ENCODE measurements at regions not wholly inside any gene's neighbourhood (a gene's known extent, or its start where the extent isn't known, plus 50 kb on each side); places are given as distances from the start of the nearest gene placed in this dataset.

DNA sequence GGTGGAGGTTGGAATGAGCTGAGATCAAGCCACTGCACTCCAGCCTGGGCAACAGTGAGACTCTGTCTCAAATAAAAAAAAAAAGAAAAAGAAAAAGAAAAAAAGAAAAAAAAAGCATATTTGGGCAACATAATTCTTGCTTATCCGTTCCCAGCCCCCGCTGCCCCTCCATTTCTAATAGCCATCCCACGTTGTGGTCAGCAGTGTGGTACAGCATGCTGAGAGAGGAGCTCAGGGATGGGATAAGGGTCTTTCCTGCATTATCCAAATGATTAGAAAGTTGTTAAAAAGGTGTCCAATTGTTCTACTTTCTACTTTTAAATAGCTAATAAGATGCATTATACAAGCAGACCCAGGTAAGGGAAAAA is 104.9 kb upstream of the ZNF92 start (continued):
- TF ChIP-seq, protein P1, sequence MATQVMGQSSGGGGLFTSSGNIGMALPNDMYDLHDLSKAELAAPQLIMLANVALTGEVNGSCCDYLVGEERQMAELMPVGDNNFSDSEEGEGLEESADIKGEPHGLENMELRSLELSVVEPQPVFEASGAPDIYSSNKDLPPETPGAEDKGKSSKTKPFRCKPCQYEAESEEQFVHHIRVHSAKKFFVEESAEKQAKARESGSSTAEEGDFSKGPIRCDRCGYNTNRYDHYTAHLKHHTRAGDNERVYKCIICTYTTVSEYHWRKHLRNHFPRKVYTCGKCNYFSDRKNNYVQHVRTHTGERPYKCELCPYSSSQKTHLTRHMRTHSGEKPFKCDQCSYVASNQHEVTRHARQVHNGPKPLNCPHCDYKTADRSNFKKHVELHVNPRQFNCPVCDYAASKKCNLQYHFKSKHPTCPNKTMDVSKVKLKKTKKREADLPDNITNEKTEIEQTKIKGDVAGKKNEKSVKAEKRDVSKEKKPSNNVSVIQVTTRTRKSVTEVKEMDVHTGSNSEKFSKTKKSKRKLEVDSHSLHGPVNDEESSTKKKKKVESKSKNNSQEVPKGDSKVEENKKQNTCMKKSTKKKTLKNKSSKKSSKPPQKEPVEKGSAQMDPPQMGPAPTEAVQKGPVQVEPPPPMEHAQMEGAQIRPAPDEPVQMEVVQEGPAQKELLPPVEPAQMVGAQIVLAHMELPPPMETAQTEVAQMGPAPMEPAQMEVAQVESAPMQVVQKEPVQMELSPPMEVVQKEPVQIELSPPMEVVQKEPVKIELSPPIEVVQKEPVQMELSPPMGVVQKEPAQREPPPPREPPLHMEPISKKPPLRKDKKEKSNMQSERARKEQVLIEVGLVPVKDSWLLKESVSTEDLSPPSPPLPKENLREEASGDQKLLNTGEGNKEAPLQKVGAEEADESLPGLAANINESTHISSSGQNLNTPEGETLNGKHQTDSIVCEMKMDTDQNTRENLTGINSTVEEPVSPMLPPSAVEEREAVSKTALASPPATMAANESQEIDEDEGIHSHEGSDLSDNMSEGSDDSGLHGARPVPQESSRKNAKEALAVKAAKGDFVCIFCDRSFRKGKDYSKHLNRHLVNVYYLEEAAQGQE (IDR thresholded peaks at IDR 0.05; ENCODE audit: unreplicated experiment), result no peak
- no peak for TF ChIP-seq JUNB (IDR thresholded peaks at IDR 0.05; ENCODE audit: unreplicated experiment)
- TF ChIP-seq, protein P2, sequence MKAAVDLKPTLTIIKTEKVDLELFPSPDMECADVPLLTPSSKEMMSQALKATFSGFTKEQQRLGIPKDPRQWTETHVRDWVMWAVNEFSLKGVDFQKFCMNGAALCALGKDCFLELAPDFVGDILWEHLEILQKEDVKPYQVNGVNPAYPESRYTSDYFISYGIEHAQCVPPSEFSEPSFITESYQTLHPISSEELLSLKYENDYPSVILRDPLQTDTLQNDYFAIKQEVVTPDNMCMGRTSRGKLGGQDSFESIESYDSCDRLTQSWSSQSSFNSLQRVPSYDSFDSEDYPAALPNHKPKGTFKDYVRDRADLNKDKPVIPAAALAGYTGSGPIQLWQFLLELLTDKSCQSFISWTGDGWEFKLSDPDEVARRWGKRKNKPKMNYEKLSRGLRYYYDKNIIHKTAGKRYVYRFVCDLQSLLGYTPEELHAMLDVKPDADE (IDR thresholded peaks at IDR 0.05), result no peak
- TF ChIP-seq, protein P3, sequence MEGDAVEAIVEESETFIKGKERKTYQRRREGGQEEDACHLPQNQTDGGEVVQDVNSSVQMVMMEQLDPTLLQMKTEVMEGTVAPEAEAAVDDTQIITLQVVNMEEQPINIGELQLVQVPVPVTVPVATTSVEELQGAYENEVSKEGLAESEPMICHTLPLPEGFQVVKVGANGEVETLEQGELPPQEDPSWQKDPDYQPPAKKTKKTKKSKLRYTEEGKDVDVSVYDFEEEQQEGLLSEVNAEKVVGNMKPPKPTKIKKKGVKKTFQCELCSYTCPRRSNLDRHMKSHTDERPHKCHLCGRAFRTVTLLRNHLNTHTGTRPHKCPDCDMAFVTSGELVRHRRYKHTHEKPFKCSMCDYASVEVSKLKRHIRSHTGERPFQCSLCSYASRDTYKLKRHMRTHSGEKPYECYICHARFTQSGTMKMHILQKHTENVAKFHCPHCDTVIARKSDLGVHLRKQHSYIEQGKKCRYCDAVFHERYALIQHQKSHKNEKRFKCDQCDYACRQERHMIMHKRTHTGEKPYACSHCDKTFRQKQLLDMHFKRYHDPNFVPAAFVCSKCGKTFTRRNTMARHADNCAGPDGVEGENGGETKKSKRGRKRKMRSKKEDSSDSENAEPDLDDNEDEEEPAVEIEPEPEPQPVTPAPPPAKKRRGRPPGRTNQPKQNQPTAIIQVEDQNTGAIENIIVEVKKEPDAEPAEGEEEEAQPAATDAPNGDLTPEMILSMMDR (conservative IDR thresholded peaks at IDR 0.05; ENCODE audit: low read depth in 2 of 2), result no peak
- no peak for TF ChIP-seq STAT1 (IDR thresholded peaks at IDR 0.05; ENCODE audit: unreplicated experiment)
- TF ChIP-seq ZNF114 (CRISPR knock-in tag; IDR thresholded peaks at IDR 0.05), result no peak

DNA sequence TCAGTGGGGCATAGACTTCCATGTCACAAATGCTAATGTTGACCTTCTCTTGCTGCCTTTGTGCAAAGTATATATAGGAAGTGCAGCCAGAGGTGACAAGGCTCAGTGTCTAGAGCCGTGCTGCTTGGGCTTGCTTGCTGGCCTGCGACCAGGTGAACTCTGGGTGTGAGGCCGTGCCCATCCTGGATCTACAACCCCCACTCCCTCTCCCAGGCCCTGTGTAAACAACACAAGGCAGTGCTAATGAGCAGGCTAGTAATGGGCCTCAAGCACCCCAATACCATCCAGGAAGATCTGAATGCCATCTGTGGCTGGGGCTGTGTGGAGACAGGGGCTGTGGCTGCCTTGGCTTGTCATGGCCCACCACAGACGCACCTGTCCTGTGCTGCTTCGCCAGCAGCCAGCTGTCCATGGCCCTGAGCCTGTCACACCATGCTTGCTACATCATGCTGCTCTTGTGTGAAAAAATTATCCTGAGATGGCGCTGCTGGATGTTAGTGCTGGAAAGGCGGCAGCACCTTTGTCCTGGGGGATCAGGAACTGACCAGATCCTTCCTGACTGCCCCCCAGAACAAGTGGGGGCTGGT is 107.6 kb upstream of the ZNF92 start:
- Histone ChIP-seq H2AFZ (peak overlapping the region; percentile 80), H3K36me3 (ENCODE audit: insufficient read depth) (no peaks in the 10 kb centered on the region), H4K20me1 (replicated peaks; ENCODE audit: insufficient read depth) (no peaks in the 10 kb centered on the region), H3K27ac (ENCODE audit: low read depth) (no peak overlapping the region), H3K9me2 (ENCODE audit: insufficient read depth) (peaks cover 5% of the 10 kb centered on the region; the same call in 1 of the 2 replicates), H3K27me3 (ENCODE audit: insufficient read depth) (peaks cover 9% of the 10 kb centered on the region), H3K4me2 (peak overlapping the region; percentile 48; the same call in 1 of the 2 replicates), H3K4me1 (ENCODE audit: insufficient read depth) (peaks cover 5% of the 10 kb centered on the region), H3F3A (replicated peaks; ENCODE audit: low read depth) (no peaks in the 10 kb centered on the region), H3K79me2 (replicated peaks; ENCODE audit: insufficient read depth) (peaks cover 11% of the 10 kb centered on the region; the same call in 1 of the 2 replicates), H3K4me3 (no peak overlapping the region)
- no peaks in the 10 kb centered on the region for H3K36me3 Mint-ChIP-seq (ENCODE audit: low read depth)
- no peak for DNase-seq (ENCODE audit: low spot score)
- peaks cover 10% of the 10 kb centered on the region for H3K27me3 Mint-ChIP-seq (ENCODE audit: insufficient read depth, low read depth, poor library complexity)
- no peaks in the 10 kb centered on the region; the same call in 2 of the 3 replicates for H3K9me3 Mint-ChIP-seq
- H3K4me3 Mint-ChIP-seq, result no peak overlapping the region
- H3K4me1 Mint-ChIP-seq, result peaks cover 21% of the 10 kb centered on the region; the same call in 2 of the 3 replicates
- TF ChIP-seq ZNF331 (CRISPR knock-in tag; IDR thresholded peaks at IDR 0.05; ENCODE audit: low read depth) (no peak), ZNF114 (CRISPR knock-in tag; IDR thresholded peaks at IDR 0.05) (no peak)
- ATAC-seq, result no peak
- no peak overlapping the region for H3K27ac Mint-ChIP-seq

All from GM23338 (cell line).